ENCODE measurements at regions not wholly inside any gene's neighbourhood (a gene's known extent, or its start where the extent isn't known, plus 50 kb on each side); places are given as distances from the start of the nearest gene placed in this dataset.

GRCh38 chr7:24417526-24418120 is 133.6 kb downstream of the NPY start:
- no peak for TF ChIP-seq CTCF (IDR thresholded peaks at IDR 0.05; ENCODE audit: low read depth, low read length)
- no peak for TF ChIP-seq EZH2phosphoT487 (IDR thresholded peaks at IDR 0.05; ENCODE audit: low read depth)

Data from OCI-LY3 (cell line).